ENCODE measurements at regions not wholly inside any gene's neighbourhood (a gene's known extent, or its start where the extent isn't known, plus 50 kb on each side); places are given as distances from the start of the nearest gene placed in this dataset.

- no peak for DNase-seq
Observed at GRCh38 chr9:27625751-27626150, 52.5 kb upstream of the C9orf72 start.

GRCh38 chr9:27626244-27627187, 53.2 kb upstream of the C9orf72 start:
- no peak for DNase-seq

- DNase-seq = no peak
Observed at GRCh38 chr9:27627188-27627564, 53.9 kb upstream of the C9orf72 start.

- no peak for DNase-seq
Observed at GRCh38 chr9:27628311-27628710, 55.0 kb upstream of the C9orf72 start.

GRCh38 chr9:27629425-27629824, 56.1 kb upstream of the C9orf72 start:
- no peak for DNase-seq

- DNase-seq = no peak
Observed at GRCh38 chr9:27632254-27632653, 59.0 kb upstream of the C9orf72 start.

- DNase-seq = no peak
Observed at GRCh38 chr9:27633764-27634163, 60.5 kb upstream of the C9orf72 start.

- no peak for DNase-seq
Observed at GRCh38 chr9:27634879-27635278, 61.6 kb upstream of the C9orf72 start.

GRCh38 chr9:27638716-27639115, 65.4 kb upstream of the C9orf72 start:
- DNase-seq = peak; percentile 62 to 90

- DNase-seq = peak; percentile 90 to 96
Observed at GRCh38 chr9:27645161-27645840, 72.0 kb upstream of the C9orf72 start.

- DNase-seq = no peak
Observed at GRCh38 chr9:27653246-27653645, 80.0 kb upstream of the C9orf72 start.

- DNase-seq = no peak
Observed at GRCh38 chr9:27653957-27654356, 80.7 kb upstream of the C9orf72 start.

- no peak for DNase-seq
Observed at GRCh38 chr9:27654629-27655285, 81.5 kb upstream of the C9orf72 start.

- DNase-seq = no peak
Observed at GRCh38 chr9:27655441-27655840, 82.2 kb upstream of the C9orf72 start.

- no peak for DNase-seq
Observed at GRCh38 chr9:27659001-27659400, 85.7 kb upstream of the C9orf72 start.

- no peak for DNase-seq
Observed at GRCh38 chr9:27659571-27659970, 86.3 kb upstream of the C9orf72 start.

GRCh38 chr9:27660148-27660547, 86.9 kb upstream of the C9orf72 start:
- DNase-seq = no peak

GRCh38 chr9:27663526-27663925, 90.2 kb upstream of the C9orf72 start:
- no peak for DNase-seq

- DNase-seq = no peak
Observed at GRCh38 chr9:27664121-27664779, 91.0 kb upstream of the C9orf72 start.

- no peak for DNase-seq
Observed at GRCh38 chr9:27665136-27665535, 91.9 kb upstream of the C9orf72 start.

GRCh38 chr9:27668280-27668679, 95.0 kb upstream of the C9orf72 start:
- no peak for DNase-seq

GRCh38 chr9:27671636-27672035, 98.4 kb upstream of the C9orf72 start:
- peak in 1 of 2 experiments; percentile 25 for DNase-seq

- DNase-seq = no peak
Observed at GRCh38 chr9:27672718-27673117, 99.4 kb upstream of the C9orf72 start.
